Esophagus squamous epithelium (tissue), 4 donors: ENCODE measurements at regions not wholly inside any gene's neighbourhood (a gene's known extent, or its start where the extent isn't known, plus 50 kb on each side); places are given as distances from the start of the nearest gene placed in this dataset.

ENCODE experiments used
- CTCF ChIP-seq, 6 experiments: fragments of 450-650 bp in 4 of 6; fragments of 200-600 bp in 2 of 6; sonication (generic) in 2 of 6; IDR thresholded peaks; one replicate each; pipeline ENCODE4 v1.5.1; 2016 to 2019; ENCODE audit warnings: antibody characterized with exemption in 6 of 6, mild to moderate bottlenecking in 4 of 6, moderate library complexity in 4 of 6
- POLR2A ChIP-seq, 4 donors: fragments of 450-650 bp; IDR thresholded peaks; one replicate each; pipeline ENCODE4 v1.6.1; 2017; ENCODE audit warnings: antibody characterized with exemption in 4 of 4, mild to moderate bottlenecking in 4 of 4, moderate library complexity in 3 of 4

GRCh38 chr1:98452162-98452561, 209.4 kb upstream of the SNX7 start:
- no peak for TF ChIP-seq CTCF (IDR thresholded peaks at IDR 0.05)
- TF ChIP-seq POLR2A (IDR thresholded peaks at IDR 0.05) = no peak
